GM18868 (cell line): ENCODE measurements at regions not wholly inside any gene's neighbourhood (a gene's known extent, or its start where the extent isn't known, plus 50 kb on each side); places are given as distances from the start of the nearest gene placed in this dataset.
"Not testable (repeated sequence)": the region's sequence is repeated elsewhere in the genome, so short reads cannot be mapped to it uniquely, and the experiment has no call there.

Experiments
- ATAC-seq: cut with Tn5 transposase; IDR thresholded peaks from one replicate; pipeline ENCODE4 v1.9.1; 2021; ENCODE audit warnings: mild to moderate bottlenecking, moderate library complexity; ENCODE audit not compliant: unreplicated experiment

GRCh38 chr10:131363416-131363815 lies 51.9 kb upstream of the TCERG1L start:
- ATAC-seq, result no peak

DNA sequence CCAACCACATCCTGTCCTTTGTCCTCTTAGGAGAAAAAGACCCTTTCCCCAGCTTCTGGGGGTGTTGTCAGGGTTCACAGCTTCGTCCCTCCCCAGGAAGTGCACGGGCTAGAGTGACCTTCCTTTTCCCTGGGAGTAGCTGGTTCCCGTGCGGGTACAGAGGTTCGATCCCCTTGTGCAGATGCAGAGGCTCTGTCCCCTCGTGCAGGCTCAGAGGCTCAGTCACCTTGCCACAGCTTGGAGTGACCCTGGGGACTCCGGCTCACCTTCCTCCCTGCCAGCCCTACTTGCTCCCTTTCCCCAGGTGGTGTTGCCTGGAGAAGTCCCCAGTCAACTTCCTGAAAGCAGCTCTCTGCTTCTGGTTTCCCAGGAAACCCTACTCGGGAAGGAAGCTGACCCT lies 60.0 kb upstream of the TCERG1L start:
- ATAC-seq, result no peak

GRCh38 chr10:131381576-131381975 lies 70.1 kb upstream of the TCERG1L start:
- no peak for ATAC-seq

DNA sequence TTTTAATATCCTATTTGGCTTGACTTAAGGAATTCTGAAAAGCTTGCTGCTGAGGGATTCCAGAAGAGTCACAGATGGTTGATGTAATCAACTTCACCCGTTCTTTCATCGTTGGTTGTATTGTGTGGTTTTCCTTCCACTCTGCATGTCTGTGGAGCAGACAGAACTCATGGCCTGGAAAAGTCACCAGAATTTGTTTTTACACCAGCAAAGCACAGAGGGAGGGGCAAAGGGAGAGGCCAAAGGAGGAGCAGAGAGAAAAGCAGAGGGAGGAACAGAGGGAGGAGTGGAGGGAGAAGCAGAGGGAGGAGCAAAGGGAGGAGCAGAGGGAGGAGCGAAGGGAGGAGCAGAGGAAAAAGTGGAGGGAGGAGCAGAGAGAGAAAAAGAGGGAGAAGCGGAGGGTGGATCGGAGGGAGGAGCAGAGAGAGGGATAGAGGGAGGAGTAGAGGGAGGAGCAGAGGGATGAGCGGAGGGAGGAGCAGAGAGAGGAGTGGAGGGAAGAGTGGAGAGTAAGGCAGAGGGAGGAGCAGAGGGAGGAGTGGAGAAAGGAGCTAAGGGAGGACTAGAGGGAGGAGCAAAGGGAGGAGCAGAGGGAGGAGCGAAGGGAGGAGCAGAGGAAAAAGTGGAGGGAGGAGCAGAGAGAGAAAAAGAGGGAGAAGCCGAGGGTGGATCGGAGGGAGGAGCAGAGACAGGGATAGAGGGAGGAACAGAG lies 73.8 kb upstream of the TCERG1L start:
- ATAC-seq, result not testable (repeated sequence)

DNA sequence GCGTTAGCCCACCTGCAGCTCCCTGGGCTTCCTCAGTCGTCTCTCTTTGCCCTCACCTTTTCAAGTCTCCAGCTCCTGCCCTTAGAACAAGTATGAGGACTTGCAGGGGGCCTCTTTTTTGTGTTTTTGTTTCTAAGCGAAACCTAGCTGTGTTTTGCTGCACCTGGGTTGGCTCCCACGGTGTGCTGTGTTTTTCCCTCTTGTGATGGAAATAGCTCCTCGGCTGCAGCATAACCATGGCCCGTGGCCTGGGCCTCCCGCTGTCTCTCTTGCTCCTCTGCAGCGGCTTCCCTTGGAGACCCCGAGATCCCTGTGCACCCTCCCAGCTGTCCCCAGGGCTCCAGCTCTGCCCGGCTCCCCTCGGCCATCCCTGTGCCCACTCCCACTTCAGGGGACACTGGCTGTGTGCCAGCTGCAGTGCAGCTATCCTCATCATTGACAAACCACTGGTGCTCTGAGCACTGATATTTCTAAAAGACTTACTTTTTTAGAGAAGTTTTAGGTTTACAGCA lies 75.6 kb upstream of the TCERG1L start:
- ATAC-seq, result no peak

- no peak for ATAC-seq
Measured at GRCh38 chr10:131391936-131392335, 80.4 kb upstream of the TCERG1L start.

- no peak for ATAC-seq
Measured at GRCh38 chr10:131396121-131397050, 84.9 kb upstream of the TCERG1L start.

DNA sequence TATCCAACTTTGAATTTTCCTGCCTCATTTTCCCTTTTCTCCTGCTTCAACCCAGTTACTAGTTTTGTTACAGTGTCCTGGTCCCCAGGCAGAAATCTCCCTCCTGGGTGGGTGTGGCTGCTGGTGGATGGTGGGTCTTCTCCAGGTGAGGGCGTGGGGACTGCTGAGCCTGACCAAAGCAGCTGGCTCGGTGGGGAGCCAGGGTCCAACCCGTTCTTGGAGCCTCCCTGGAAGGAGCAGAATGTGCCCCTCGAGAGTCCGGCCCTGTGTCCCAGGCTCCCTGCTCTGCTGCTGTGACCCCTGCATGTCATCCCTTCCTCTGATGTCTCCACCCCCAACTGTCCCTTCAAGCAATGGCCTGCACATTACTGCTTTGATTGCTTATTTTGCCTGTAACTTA lies 86.6 kb upstream of the TCERG1L start:
- no peak for ATAC-seq

DNA sequence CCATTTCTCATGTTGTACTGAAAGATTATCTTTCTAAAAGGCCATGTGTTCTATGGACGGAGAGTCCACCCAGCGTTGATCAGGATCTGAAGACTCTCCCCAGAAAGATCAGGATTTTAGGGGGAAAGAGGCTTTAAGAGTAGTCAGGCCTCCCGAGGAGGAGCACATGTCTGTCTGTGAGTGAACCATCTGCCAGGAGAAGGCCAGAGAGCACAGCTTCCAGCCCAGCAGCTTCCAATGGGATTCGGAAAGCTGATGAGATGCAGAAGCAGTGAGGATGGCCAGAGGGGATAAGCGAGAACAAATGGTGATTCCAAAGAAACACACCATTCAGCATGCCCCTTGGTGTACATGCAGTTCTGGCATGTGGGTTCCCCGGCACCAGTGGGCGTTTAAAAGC lies 88.5 kb upstream of the TCERG1L start:
- ATAC-seq, result no peak

- ATAC-seq, result no peak
Measured at GRCh38 chr10:131400513-131400912, 89.0 kb upstream of the TCERG1L start.

- no peak for ATAC-seq
Measured at GRCh38 chr10:131402771-131403650, 91.5 kb upstream of the TCERG1L start.

DNA sequence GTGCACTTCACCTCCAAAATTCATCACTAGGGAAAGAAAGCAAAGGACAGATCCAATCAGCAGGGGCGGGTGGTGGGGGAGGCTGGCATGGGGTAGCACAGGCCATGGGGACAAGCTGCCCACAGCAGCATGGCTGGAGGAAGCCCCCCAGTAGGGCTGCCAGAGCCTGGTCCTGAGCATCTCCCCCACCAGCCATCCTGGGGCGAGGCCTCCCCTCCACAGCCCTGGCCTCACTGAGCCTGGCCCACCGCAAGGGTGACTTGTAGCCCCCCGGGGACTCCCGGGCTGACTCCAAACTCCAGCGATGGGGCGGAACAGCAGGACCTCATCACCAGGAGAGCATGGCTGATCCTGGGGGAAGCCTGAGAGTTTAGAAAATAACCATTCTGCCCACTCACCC lies 92.4 kb upstream of the TCERG1L start:
- ATAC-seq, result no peak

- ATAC-seq, result no peak
Measured at GRCh38 chr10:131404886-131405285, 93.4 kb upstream of the TCERG1L start.

GRCh38 chr10:131406676-131407392 lies 95.3 kb upstream of the TCERG1L start:
- no peak for ATAC-seq

DNA sequence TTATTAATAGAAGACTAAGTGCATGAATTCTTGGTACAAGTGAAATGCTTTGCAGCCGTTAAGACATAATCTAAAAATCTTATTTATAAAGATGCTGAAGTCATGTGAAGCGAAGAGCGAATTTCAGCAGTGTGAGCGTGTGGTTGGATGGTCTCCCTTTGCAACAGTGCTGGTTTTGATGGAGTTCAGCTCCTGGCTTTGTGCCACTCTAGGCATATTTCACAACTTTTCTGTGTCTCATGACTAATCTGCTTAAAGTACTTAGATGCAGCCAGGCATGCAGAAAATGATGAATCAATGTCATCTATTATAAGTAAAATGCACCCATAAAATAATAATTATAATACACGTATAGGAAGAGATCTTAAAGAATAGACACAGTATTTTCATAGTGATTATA lies 107.2 kb upstream of the TCERG1L start:
- no peak for ATAC-seq

GRCh38 chr10:131419797-131420196 lies 108.3 kb upstream of the TCERG1L start:
- ATAC-seq, result no peak

DNA sequence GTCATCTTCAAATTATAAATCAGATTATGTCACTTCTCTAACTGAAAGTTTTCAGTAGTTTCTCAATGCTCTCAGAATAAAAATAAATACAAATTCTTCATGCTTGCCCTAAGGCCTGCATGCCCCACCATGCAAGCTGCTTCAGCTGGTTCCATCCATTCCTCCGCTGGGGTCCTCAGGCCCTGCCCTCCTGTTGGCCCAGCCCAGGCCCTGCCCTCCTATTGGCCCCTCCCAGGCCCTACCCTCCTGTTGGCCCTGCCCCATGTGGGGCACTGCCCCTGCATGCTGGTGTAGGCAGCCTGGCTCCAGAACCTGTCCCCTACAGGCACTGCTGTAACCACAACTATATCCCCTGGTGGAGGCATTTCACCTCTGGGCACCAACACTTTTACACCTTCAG lies 109.3 kb upstream of the TCERG1L start:
- ATAC-seq, result no peak

GRCh38 chr10:131421381-131421780 lies 109.9 kb upstream of the TCERG1L start:
- ATAC-seq, result no peak

DNA sequence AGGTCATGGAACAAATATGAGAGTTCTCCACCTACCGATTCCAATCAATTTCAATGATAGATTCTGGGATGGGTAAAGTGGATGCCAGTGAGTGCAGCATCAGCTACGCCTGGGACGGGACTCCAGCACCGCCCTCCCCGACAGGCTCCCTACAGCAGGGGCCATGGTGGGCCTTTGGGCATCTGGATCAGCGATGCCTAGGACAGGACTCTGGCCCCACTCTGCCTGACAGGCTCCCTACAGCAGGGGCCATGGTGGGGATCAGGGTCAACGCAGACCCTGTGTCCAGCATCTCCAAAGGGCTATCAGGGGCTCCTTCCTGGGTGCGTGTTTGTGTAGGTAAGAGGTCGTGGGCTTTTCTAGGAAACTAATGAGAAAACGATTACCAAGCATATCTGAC lies 111.2 kb upstream of the TCERG1L start:
- ATAC-seq, result no peak

DNA sequence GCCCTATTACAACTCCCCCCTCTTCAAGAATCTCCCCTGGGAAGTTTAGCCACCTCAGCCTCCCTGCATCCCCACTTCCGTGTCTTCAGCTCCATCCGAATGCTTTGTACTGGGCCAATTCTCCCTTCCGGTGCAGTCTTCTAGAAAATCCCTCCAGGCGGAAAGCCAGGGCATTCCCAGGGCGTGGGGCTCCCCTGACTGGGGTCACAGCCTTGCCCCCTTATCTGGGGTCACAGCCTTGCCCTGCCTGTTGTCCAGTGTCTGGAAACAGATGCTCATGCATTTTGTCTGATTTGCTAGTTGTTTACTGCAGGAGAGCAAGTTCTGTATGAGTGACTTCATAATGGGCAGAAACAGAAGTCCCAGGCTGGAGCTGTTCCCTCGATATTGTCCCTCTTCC lies 112.5 kb upstream of the TCERG1L start:
- no peak for ATAC-seq
